GM19238 (cell line): ENCODE measurements at regions not wholly inside any gene's neighbourhood (a gene's known extent, or its start where the extent isn't known, plus 50 kb on each side); places are given as distances from the start of the nearest gene placed in this dataset.

Experiments used
- DNase-seq: peaks from one replicate; pipeline ENCODE4 v3.0.0; 2011; ENCODE audit warnings: low spot score; ENCODE audit not compliant: insufficient read length

- no peak for DNase-seq
Measured at GRCh38 chr10:3225561-3225960, 53.0 kb upstream of the PITRM1 start.

- no peak for DNase-seq
Measured at GRCh38 chr10:3224241-3224640, 51.7 kb upstream of the PITRM1 start.

GRCh38 chr10:3222626-3223025 lies 50.0 kb upstream of the PITRM1 start:
- DNase-seq: no peak
